ENCODE measurements at regions not wholly inside any gene's neighbourhood (a gene's known extent, or its start where the extent isn't known, plus 50 kb on each side); places are given as distances from the start of the nearest gene placed in this dataset.

DNA sequence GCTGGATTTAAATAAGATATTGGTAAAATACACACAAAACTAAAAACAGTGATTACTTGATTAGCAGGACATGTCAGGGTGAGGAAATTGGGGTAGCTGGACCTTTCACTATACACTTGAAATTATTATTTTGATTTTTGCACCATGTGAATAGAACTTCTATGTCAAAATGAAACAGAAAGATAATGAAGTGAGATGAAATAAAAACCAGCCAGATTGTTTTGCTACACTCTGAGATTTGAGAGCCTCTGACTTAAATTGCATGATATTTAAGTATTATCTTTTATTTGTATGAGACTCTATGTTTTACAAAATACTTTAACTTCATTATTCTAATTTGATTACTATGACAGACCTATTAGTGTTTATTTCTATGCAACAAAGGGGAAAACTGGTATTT lies 819.6 kb upstream of the ATXN8OS start:
- TF ChIP-seq EZH2phosphoT487 (IDR thresholded peaks at IDR 0.05; ENCODE audit: low read depth): no peak
- TF ChIP-seq, protein P1, sequence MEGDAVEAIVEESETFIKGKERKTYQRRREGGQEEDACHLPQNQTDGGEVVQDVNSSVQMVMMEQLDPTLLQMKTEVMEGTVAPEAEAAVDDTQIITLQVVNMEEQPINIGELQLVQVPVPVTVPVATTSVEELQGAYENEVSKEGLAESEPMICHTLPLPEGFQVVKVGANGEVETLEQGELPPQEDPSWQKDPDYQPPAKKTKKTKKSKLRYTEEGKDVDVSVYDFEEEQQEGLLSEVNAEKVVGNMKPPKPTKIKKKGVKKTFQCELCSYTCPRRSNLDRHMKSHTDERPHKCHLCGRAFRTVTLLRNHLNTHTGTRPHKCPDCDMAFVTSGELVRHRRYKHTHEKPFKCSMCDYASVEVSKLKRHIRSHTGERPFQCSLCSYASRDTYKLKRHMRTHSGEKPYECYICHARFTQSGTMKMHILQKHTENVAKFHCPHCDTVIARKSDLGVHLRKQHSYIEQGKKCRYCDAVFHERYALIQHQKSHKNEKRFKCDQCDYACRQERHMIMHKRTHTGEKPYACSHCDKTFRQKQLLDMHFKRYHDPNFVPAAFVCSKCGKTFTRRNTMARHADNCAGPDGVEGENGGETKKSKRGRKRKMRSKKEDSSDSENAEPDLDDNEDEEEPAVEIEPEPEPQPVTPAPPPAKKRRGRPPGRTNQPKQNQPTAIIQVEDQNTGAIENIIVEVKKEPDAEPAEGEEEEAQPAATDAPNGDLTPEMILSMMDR (IDR thresholded peaks at IDR 0.05; ENCODE audit: low read depth, low read length): no peak
